NCI-H2196 treated with DMSO at 0.1 percent for 48 hours (cell line): ENCODE measurements at regions not wholly inside any gene's neighbourhood (a gene's known extent, or its start where the extent isn't known, plus 50 kb on each side); places are given as distances from the start of the nearest gene placed in this dataset.

Experiments used
- DNase-seq: peaks from one replicate; lab custom pipeline; 2025; ENCODE audit not compliant: unreplicated experiment; lab: John Stamatoyannopoulos, UW

- DNase-seq: no peak
Measured at GRCh38 chr6:21459641-21460040, 133.9 kb upstream of the SOX4 start.

- no peak for DNase-seq
Measured at GRCh38 chr6:21461844-21462518, 131.6 kb upstream of the SOX4 start.

GRCh38 chr6:21462519-21462852 is 131.1 kb upstream of the SOX4 start:
- DNase-seq: no peak

- no peak for DNase-seq
Measured at GRCh38 chr6:21467091-21467490, 126.5 kb upstream of the SOX4 start.

GRCh38 chr6:21468461-21468860 is 125.1 kb upstream of the SOX4 start:
- DNase-seq: no peak

GRCh38 chr6:21469213-21469612 is 124.3 kb upstream of the SOX4 start:
- DNase-seq: no peak

GRCh38 chr6:21476112-21476511 is 117.4 kb upstream of the SOX4 start:
- no peak for DNase-seq

GRCh38 chr6:21478411-21478810 is 115.1 kb upstream of the SOX4 start:
- DNase-seq: no peak

GRCh38 chr6:21478883-21479539 is 114.5 kb upstream of the SOX4 start:
- no peak for DNase-seq

GRCh38 chr6:21486115-21486514 is 107.4 kb upstream of the SOX4 start:
- DNase-seq: no peak

- DNase-seq: no peak
Measured at GRCh38 chr6:21489826-21490225, 103.7 kb upstream of the SOX4 start.

GRCh38 chr6:21491955-21492354 is 101.6 kb upstream of the SOX4 start:
- no peak for DNase-seq

- no peak for DNase-seq
Measured at GRCh38 chr6:21494505-21494904, 99.0 kb upstream of the SOX4 start.

GRCh38 chr6:21496196-21496595 is 97.4 kb upstream of the SOX4 start:
- no peak for DNase-seq

- DNase-seq: no peak
Measured at GRCh38 chr6:21496706-21497105, 96.8 kb upstream of the SOX4 start.

GRCh38 chr6:21500314-21501020 is 93.1 kb upstream of the SOX4 start:
- DNase-seq: peak; percentile 87

GRCh38 chr6:21501021-21501354 is 92.6 kb upstream of the SOX4 start:
- peak; percentile 92 for DNase-seq

GRCh38 chr6:21501815-21502214 is 91.7 kb upstream of the SOX4 start:
- DNase-seq: no peak

- DNase-seq: no peak
Measured at GRCh38 chr6:21502682-21503081, 90.9 kb upstream of the SOX4 start.

- no peak for DNase-seq
Measured at GRCh38 chr6:21504790-21505189, 88.8 kb upstream of the SOX4 start.

- no peak for DNase-seq
Measured at GRCh38 chr6:21505574-21505990, 88.0 kb upstream of the SOX4 start.

- DNase-seq: no peak
Measured at GRCh38 chr6:21506126-21506525, 87.4 kb upstream of the SOX4 start.

GRCh38 chr6:21507811-21508210 is 85.7 kb upstream of the SOX4 start:
- DNase-seq: no peak
